ENCODE measurements at regions not wholly inside any gene's neighbourhood (a gene's known extent, or its start where the extent isn't known, plus 50 kb on each side); places are given as distances from the start of the nearest gene placed in this dataset.

GRCh38 chr1:207965392-207966387 lies 54.8 kb upstream of the CD34 start:
- TF ChIP-seq GATA2 (IDR thresholded peaks at IDR 0.05; ENCODE audit: low read depth, low read length) (no peak; the same call in 1 of the 2 replicates), GATA3 (IDR thresholded peaks at IDR 0.05; ENCODE audit: low read depth, low read length) (no peak)

Data from SH-SY5Y (cell line).